ENCODE measurements at regions not wholly inside any gene's neighbourhood (a gene's known extent, or its start where the extent isn't known, plus 50 kb on each side); places are given as distances from the start of the nearest gene placed in this dataset.

DNA sequence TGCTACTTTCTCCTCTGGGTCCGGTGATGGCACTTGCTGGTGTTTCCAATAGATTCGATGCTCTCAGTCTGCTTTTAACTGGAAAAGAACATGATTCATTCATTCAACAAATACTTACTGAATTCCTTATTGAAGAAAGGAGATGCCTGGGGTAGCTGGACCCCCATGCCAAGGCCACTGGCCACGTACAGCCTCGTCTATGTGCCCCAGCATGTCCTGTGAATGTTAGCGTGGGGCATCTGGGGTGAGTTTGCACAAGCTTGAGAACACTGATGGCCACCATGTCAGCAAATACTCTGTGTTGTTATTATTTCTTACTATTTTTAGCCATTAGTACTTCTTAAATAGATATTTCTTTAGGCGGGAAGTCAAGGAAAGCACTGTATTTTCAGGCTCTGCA lies 112.0 kb upstream of the OXGR1 start (continued):
- TF ChIP-seq CBX5 (IDR thresholded peaks at IDR 0.05; ENCODE audit: low read depth, low read length): no peak
- TF ChIP-seq, protein P1, sequence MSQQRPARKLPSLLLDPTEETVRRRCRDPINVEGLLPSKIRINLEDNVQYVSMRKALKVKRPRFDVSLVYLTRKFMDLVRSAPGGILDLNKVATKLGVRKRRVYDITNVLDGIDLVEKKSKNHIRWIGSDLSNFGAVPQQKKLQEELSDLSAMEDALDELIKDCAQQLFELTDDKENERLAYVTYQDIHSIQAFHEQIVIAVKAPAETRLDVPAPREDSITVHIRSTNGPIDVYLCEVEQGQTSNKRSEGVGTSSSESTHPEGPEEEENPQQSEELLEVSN (IDR thresholded peaks at IDR 0.05): no peak
